ENCODE measurements at regions not wholly inside any gene's neighbourhood (a gene's known extent, or its start where the extent isn't known, plus 50 kb on each side); places are given as distances from the start of the nearest gene placed in this dataset.

DNA sequence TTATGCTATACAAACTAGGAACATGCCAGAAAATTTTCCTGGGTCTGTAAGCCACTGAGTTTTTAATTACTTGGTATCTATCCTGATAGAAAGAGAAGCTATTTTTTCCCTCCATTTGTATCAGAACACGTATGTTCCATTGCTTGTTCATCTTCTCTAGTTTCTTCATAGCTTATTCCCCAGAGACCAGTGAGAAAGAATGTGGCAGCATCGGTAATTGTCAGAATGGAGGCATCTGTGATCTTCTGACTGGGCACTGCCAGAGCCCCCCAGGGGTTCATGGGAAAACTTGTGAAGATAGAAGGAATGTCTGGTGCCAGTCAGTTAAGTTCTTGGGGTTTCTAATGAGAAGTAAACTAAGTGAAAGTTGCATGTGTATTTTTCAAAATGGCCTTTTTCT is 720.2 kb upstream of the GOLIM4 start:
- TF ChIP-seq, protein P1, sequence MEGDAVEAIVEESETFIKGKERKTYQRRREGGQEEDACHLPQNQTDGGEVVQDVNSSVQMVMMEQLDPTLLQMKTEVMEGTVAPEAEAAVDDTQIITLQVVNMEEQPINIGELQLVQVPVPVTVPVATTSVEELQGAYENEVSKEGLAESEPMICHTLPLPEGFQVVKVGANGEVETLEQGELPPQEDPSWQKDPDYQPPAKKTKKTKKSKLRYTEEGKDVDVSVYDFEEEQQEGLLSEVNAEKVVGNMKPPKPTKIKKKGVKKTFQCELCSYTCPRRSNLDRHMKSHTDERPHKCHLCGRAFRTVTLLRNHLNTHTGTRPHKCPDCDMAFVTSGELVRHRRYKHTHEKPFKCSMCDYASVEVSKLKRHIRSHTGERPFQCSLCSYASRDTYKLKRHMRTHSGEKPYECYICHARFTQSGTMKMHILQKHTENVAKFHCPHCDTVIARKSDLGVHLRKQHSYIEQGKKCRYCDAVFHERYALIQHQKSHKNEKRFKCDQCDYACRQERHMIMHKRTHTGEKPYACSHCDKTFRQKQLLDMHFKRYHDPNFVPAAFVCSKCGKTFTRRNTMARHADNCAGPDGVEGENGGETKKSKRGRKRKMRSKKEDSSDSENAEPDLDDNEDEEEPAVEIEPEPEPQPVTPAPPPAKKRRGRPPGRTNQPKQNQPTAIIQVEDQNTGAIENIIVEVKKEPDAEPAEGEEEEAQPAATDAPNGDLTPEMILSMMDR (conservative IDR thresholded peaks at IDR 0.05; ENCODE audit: low read depth in 2 of 2): no peak
- TF ChIP-seq, protein P2, sequence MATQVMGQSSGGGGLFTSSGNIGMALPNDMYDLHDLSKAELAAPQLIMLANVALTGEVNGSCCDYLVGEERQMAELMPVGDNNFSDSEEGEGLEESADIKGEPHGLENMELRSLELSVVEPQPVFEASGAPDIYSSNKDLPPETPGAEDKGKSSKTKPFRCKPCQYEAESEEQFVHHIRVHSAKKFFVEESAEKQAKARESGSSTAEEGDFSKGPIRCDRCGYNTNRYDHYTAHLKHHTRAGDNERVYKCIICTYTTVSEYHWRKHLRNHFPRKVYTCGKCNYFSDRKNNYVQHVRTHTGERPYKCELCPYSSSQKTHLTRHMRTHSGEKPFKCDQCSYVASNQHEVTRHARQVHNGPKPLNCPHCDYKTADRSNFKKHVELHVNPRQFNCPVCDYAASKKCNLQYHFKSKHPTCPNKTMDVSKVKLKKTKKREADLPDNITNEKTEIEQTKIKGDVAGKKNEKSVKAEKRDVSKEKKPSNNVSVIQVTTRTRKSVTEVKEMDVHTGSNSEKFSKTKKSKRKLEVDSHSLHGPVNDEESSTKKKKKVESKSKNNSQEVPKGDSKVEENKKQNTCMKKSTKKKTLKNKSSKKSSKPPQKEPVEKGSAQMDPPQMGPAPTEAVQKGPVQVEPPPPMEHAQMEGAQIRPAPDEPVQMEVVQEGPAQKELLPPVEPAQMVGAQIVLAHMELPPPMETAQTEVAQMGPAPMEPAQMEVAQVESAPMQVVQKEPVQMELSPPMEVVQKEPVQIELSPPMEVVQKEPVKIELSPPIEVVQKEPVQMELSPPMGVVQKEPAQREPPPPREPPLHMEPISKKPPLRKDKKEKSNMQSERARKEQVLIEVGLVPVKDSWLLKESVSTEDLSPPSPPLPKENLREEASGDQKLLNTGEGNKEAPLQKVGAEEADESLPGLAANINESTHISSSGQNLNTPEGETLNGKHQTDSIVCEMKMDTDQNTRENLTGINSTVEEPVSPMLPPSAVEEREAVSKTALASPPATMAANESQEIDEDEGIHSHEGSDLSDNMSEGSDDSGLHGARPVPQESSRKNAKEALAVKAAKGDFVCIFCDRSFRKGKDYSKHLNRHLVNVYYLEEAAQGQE (IDR thresholded peaks at IDR 0.05; ENCODE audit: unreplicated experiment): no peak
- TF ChIP-seq EZH2phosphoT487 (IDR thresholded peaks at IDR 0.05; ENCODE audit: unreplicated experiment): no peak
- no peak for TF ChIP-seq EZH2 (IDR thresholded peaks at IDR 0.05; ENCODE audit: low read depth, unreplicated experiment)

All from GM23338 (cell line).